Glutamatergic neuron (in vitro differentiated cells): ENCODE measurements at regions not wholly inside any gene's neighbourhood (a gene's known extent, or its start where the extent isn't known, plus 50 kb on each side); places are given as distances from the start of the nearest gene placed in this dataset.

ENCODE experiments used
- DNase-seq: peaks from one replicate; pipeline ENCODE4 v3.0.0; 2022
- H3K27ac Mint-ChIP-seq: one replicate; pipeline ENCODE4 v1.8.0; 2020; ENCODE audit warnings: mild to moderate bottlenecking, mixed read lengths, inconsistent platforms; ENCODE audit not compliant: unreplicated experiment
- H3K27me3 Mint-ChIP-seq: one replicate; pipeline ENCODE4 v1.8.0; 2020; ENCODE audit warnings: mild to moderate bottlenecking, moderate library complexity, mixed read lengths, inconsistent platforms; ENCODE audit not compliant: unreplicated experiment
- H3K36me3 Mint-ChIP-seq: one replicate; pipeline ENCODE4 v1.8.0; 2020; ENCODE audit warnings: mild to moderate bottlenecking, mixed read lengths, inconsistent platforms; ENCODE audit not compliant: unreplicated experiment
- H3K4me1 Mint-ChIP-seq: one replicate; pipeline ENCODE4 v1.8.0; 2020; ENCODE audit warnings: mild to moderate bottlenecking, low read depth, mixed read lengths, inconsistent platforms; ENCODE audit not compliant: unreplicated experiment
- H3K4me3 Mint-ChIP-seq: one replicate; pipeline ENCODE4 v1.8.0; 2020; ENCODE audit warnings: mild to moderate bottlenecking, mixed read lengths, inconsistent platforms; ENCODE audit not compliant: unreplicated experiment
- H3K9me3 Mint-ChIP-seq: one replicate; pipeline ENCODE4 v1.8.0; 2020; ENCODE audit warnings: mild to moderate bottlenecking, moderate library complexity, mixed read lengths, inconsistent platforms; ENCODE audit not compliant: unreplicated experiment
- TF ChIP-seq, protein P1 (sequence below): fragments of 200-600 bp; sonication (generic); IDR thresholded peaks from one replicate; pipeline ENCODE4 v1.5.0; 2021; ENCODE audit not compliant: partially characterized antibody, unreplicated experiment

DNA sequence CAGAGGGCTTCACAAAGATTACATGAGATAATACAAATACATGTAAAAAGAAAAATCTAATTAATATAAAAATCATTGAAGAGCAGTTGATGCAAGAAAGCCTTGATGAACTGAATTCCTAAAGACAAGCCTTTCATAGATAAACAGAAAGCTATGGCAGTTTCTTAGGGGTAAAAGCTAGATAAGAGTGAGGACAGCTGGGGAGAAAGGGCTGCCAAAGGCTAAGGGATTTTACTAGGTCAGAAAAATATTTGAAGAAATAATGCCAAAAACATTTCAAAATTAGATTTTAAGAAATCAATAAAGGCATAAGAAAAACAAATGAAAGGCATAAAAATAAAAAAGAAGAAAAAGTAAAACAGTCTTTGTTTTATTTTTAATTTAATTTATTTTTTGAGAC is 107.9 kb upstream of the ZNF366 start:
- DNase-seq: no peak
- no peak overlapping the region for H3K27ac Mint-ChIP-seq
- peaks cover 17% of the 10 kb centered on the region for H3K4me1 Mint-ChIP-seq
- H3K4me3 Mint-ChIP-seq: no peak overlapping the region
- TF ChIP-seq, protein P1, sequence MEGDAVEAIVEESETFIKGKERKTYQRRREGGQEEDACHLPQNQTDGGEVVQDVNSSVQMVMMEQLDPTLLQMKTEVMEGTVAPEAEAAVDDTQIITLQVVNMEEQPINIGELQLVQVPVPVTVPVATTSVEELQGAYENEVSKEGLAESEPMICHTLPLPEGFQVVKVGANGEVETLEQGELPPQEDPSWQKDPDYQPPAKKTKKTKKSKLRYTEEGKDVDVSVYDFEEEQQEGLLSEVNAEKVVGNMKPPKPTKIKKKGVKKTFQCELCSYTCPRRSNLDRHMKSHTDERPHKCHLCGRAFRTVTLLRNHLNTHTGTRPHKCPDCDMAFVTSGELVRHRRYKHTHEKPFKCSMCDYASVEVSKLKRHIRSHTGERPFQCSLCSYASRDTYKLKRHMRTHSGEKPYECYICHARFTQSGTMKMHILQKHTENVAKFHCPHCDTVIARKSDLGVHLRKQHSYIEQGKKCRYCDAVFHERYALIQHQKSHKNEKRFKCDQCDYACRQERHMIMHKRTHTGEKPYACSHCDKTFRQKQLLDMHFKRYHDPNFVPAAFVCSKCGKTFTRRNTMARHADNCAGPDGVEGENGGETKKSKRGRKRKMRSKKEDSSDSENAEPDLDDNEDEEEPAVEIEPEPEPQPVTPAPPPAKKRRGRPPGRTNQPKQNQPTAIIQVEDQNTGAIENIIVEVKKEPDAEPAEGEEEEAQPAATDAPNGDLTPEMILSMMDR: no peak
- peaks cover 4% of the 10 kb centered on the region for H3K27me3 Mint-ChIP-seq
- H3K9me3 Mint-ChIP-seq: no peaks in the 10 kb centered on the region
- H3K36me3 Mint-ChIP-seq: no peaks in the 10 kb centered on the region

DNA sequence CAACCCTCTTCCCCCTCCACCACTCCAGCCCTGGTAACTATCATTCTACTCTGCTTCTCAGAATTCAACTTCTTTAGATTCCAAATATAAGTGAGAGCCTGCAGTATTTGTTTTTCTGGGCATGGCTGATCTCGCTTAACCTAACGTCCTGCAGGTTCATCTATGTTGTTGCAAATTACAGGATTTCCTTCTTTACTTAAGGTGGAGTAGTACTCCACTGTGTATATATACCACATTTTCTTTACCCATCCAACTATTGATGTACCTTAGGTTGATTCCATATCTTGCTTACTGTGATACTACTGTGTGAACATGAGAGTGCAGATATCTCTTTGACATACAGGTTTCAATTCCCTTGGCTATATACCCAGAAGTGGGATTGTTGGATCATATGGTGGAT is 106.3 kb upstream of the ZNF366 start:
- Mint-ChIP-seq H3K9me3 (no peaks in the 10 kb centered on the region), H3K27me3 (peaks cover 6% of the 10 kb centered on the region), H3K4me1 (peaks cover 21% of the 10 kb centered on the region), H3K27ac (no peak overlapping the region), H3K36me3 (no peaks in the 10 kb centered on the region), H3K4me3 (no peak overlapping the region)
- DNase-seq: no peak
- TF ChIP-seq, protein P1: no peak

DNA sequence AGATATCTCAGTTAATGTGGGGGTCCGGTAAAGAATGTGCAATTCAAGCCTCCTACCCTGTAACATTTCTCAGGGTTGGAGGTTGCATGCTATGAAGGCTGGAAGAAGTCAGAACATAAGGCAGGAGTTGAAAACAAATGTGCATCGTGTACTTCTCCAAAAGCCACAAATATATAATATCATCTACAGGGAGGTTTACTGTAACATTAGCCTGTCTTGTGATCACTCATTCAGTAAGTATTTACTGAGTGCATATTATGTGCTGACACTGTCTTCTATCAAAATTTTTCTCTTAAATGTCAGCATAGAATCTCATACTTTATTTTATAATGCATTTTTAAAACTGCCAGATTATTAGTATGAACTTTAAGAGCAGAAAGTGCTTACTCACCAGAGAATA is 105.6 kb upstream of the ZNF366 start:
- TF ChIP-seq, protein P1: no peak
- peaks cover 8% of the 10 kb centered on the region for H3K27me3 Mint-ChIP-seq
- no peak overlapping the region for H3K27ac Mint-ChIP-seq
- H3K4me3 Mint-ChIP-seq: no peak overlapping the region
- H3K4me1 Mint-ChIP-seq: peaks cover 29% of the 10 kb centered on the region
- no peak for DNase-seq
- peaks cover under 1% of the 10 kb centered on the region for H3K9me3 Mint-ChIP-seq
- no peaks in the 10 kb centered on the region for H3K36me3 Mint-ChIP-seq

DNA sequence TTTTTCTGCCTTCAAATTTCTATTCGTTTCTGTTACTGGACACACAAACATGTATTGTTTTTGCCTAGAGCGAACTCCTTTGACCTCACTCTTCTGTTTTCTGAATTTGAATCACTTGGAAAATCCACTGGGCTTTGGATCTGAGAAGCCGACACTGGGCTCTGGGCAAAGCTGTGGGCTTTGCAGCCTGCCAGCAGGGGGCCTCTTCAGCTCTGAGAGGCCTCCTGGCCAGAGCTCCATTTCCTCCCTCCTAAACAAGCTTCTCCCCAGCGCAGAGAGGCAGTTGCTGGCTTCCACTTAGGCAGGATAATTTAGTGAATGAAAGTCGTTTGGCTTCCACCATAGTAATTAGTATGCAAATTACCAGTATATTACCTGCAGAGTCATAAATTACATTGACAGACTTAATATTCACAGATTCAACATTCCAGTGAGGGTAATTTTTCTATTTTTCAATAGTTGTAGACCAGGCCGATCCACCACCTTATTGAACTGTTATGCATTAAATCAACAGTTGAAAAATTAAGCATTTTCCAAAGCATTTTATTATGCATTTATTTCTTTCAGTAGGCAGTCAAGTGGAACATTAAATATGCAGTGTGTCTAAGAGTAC is 104.0 kb upstream of the ZNF366 start:
- peaks cover 8% of the 10 kb centered on the region for H3K27me3 Mint-ChIP-seq
- peak; percentile 81 for DNase-seq
- peak overlapping the region; percentile 66 for H3K4me3 Mint-ChIP-seq
- H3K4me1 Mint-ChIP-seq: peaks cover 36% of the 10 kb centered on the region
- no peaks in the 10 kb centered on the region for H3K36me3 Mint-ChIP-seq
- peaks cover 3% of the 10 kb centered on the region for H3K9me3 Mint-ChIP-seq
- TF ChIP-seq, protein P1: peak; percentile 85
- H3K27ac Mint-ChIP-seq: peak overlapping the region; percentile 36

DNA sequence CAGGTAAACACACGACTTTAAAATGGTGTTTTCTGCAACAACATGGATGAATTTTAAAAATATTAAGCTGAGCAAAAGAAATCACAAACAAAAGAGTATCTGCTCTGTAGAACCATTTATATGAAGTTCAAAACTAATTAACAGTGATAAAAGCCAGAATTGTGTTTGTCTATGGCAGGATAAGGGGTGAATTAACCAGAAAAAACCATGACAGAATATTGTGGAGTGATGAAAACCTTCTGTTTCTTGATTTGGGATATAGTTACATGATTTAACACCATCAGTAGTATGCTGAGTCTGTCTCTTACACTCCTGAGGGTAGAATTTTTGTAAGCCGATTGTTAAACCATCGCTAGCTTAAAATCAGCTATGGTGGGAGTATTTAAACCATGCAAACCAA is 101.7 kb upstream of the ZNF366 start:
- Mint-ChIP-seq H3K27me3 (peaks cover 9% of the 10 kb centered on the region), H3K4me3 (no peak overlapping the region)

More for the DNA sequence above, 101.7 kb upstream of the ZNF366 start:
- Mint-ChIP-seq H3K36me3 (no peaks in the 10 kb centered on the region), H3K9me3 (peaks cover 7% of the 10 kb centered on the region), H3K27ac (peak overlapping the region; percentile 48), H3K4me1 (peaks cover 49% of the 10 kb centered on the region)
- DNase-seq: no peak
- TF ChIP-seq, protein P1: no peak
